GM18907 (cell line): ENCODE measurements at regions not wholly inside any gene's neighbourhood (a gene's known extent, or its start where the extent isn't known, plus 50 kb on each side); places are given as distances from the start of the nearest gene placed in this dataset.

Experiments used
- ATAC-seq: cut with Tn5 transposase; IDR thresholded peaks from one replicate; pipeline ENCODE4 v1.9.1; 2021; ENCODE audit warnings: mild to moderate bottlenecking, moderate library complexity; ENCODE audit not compliant: unreplicated experiment

DNA sequence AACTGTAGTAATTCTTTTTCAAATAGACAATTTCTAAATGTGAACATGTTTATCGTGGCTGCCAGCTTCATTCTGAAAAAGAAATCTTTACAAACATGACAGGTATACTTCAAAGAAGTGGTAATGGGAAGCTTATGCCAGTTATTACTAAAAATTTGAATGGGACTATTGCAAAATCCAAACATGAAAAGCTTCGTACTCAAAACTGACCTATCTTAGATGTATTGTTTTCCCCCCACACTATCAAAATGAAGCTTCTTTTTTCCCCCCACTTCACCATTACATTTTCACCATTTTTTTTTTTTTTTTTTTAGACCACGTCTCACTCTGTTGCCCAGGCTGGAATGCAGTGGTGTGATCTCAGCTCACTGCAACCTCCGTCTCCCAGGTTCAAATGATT, 50.4 kb upstream of the SERTAD2 start:
- ATAC-seq = no peak

DNA sequence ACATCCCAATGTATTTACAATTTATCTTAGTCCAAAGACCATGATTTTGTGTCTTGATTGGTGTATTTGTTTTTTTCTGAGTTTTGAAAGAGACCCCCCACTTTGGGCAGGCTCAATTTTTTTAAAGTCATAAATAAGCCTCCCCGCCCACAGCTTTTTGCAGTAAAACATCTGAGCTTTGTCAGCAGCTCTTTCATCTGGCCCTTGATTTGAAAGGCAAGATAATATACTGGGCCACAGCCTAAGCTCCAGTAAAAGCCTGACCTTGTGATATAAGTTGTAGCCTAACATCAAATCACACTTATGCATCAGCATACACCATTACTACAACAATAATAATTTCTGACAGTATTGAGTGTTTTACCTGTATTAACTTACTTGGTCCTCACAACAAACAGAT, 51.3 kb upstream of the SERTAD2 start:
- ATAC-seq = no peak

DNA sequence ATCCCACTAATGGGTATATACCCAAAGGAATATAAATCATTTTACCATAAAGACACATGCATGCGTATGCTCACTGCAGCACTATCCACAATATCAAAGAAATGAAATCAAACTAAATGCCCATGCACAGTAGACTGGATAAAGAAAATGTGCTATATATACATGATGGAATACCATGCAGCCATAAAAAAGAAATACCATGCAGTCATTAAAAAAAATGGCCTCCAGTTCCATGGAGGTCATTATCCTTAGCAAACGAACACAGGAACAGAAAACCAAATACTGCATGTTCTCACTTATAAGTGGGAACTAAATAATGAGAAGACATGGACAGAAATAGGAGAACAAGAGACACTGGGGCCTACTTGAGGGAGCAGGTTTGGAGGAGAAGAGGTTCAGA, 53.6 kb upstream of the SERTAD2 start:
- no peak for ATAC-seq

DNA sequence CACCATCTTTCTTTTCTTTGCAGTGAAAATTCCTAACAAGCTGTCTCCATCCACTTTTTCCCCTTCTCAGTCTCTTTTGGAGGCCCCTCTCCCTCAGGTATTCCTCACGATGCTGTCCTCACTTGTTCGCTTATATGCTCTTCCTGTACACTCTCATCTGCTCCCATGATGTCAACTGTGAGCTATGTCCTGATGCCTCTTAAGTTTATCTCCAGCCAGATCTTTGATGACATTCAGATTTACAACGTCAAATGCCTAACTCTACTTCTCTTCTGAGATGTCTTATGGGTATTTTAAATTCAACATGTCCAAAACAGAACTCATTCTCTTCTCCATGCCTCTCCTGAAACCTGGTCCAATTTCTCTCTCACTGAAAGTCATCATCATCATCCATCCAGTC, 55.1 kb upstream of the SERTAD2 start:
- no peak for ATAC-seq

DNA sequence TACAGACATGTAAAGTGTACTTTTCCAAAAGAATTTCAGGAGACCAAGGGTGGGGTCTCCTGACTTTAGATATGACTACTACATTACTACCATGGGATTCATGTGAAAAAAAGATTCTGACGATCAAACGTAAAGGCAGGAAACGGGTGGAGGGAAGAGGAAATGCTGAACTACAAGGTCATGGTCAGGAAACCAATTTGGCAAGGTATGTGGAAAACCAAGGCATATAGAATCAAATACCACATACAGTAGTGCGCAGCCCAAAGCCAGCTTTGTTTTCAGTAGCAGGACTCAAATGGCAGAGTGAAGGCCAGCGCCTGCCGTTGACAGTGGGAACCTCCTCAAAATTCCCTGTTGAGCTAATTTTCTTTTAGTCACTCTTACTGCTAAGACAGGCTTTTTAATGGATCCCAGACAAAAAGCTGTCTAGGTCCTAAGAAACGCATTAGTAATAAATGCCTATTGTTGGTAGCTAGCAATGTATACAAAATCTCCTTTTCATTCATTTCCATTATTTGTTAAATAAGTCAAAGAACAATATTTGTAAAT, 57.6 kb upstream of the SERTAD2 start:
- ATAC-seq = no peak

DNA sequence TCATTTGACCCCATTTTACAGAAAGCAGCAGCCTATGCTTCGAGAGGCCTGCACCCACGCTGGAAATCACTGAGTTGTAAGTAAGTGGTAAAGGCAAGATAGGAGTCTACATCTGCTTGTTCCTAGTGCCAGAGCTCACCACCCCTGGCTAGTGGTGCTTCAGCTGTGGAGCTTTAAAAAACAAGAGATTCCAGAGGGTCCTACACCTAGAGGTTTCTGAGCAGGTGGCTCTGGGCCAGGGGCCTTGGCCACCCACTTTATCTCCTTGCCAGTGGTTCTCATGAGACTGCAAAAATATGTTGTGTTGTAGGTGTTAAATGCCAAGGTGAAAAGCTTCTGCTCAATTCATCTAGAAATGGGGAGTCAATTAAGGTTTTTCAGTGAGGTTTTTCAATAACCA, 60.0 kb upstream of the SERTAD2 start:
- ATAC-seq = no peak

DNA sequence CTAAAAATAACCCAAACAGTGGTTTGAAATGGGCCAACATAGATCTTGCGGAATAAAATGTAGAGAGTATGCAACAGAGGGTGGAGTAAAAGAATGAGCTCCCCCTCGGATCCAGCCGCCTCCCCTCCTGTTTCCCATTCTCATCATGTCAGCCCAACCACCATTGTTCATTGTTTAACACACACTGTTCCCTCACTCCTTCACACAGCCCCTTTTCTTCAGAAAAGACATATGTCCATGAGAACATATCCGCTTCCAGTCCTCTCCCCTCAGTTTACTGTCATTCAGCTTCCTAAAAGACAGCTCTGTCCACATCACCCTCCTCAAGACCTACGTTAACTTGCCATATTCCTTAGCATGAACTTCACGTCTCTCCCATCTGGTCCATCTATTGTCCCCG, 62.9 kb upstream of the SERTAD2 start:
- no peak for ATAC-seq

DNA sequence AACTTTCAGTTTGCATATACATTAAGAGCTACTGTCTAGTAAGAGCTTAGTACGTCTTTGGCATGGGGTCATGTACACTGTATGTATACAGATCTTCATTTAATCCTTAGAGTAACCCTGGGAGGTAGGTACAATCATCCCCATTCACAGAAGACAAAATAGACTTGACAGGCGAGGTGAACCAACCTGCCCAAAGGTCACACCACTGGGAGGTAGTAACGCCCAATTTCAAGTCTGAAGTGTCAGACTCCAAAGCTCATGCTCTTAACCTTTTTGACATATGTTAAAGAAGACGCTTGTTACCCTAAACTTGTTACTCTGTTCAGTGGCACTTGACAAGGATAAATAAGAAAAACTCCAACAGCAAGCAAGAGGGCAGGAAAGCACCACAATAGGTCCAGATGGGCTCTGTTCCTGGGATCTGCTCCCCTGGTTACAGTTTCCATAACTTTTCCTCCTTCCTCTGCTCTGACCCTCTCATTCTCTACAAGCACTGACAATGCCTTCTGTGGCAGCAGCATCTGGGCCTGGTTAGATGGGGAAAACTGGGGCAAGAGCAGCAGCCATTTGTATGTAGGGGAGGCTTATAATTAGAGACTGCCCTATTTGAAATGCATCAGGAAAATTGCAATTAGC, 64.7 kb upstream of the SERTAD2 start:
- ATAC-seq = no peak

DNA sequence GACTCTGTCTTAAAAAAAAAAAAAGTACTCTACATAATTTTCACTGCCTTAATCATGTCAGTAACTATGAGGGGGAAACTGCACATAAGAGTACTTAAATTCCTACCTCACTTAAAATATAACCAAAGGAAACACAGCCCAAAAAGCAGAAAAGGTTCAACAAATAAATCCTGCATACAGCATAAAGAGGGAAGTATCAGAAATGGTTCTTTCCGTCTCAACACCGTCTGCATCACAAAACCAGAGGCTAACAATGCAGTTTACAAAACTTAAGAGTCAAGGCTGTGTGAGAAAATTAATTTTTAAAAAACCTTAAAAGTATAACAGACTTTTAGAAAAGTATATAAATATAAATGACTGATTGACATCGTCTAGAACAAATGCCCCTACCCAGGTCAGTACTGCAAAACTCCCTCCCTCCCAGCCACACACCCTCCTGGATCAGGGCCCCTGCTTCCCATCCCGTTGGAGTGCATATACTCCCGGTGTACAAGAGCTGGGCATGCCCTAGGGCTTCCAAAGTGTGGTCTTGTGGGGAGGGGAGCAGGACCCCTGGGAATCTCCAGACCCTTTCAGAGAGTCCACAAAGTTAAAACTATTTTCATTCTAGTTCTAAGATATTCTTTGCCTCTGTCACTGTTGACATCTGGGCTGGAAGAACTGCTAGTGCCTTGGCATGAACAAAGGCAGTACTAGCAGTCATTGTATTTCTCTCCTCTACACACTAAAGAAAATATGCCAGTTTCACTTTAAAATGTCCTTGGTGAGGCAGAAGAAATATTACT, 67.0 kb upstream of the SERTAD2 start:
- ATAC-seq = no peak

DNA sequence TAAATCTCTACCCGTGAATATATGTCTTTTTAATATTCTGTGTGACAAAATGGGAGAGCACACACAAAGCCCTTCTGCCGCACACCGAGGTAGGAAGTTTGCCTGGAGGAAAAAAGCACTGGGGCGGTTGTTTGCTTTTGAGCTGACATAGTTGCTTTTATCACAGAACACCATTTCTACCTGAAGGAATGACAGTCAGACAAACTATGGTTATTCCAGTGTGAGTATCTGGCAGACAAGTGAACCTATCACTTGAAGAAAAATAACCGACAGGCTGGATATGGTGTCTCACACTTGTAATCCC, 67.6 kb upstream of the SERTAD2 start:
- no peak for ATAC-seq

DNA sequence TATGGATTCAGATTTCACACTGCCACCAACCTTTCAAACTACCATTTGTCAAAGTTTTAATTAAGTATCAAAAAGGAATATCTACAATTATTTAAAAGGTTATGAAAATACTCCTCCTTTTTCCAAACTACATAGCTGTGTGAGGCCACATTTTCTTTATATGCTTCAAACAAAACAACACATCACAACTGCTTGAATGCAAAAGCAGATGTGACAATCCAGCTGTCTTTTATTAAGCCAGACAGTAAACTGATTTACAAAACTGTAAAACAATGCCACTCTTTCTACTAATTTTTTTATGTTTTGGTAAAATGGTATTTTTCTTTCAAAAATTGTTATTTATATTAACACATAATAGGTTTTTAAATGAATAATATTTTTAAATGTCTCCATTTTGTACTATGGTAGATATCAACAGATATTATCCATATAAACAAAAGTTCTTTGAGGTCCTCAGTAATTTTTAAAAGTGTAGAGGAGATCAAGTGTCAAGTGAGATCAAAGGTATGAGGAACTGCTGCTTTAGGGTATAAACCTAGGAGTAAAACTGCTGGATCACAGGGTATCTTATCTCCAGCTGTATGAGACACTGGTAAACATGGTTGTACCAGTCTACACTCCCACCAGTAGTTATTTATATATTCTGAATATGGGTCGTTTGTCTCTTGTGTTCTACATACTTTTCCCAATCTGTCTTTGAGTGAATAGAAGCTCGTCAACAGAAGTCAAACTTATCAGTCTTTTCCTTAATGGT, 68.8 kb upstream of the SERTAD2 start:
- ATAC-seq = no peak

DNA sequence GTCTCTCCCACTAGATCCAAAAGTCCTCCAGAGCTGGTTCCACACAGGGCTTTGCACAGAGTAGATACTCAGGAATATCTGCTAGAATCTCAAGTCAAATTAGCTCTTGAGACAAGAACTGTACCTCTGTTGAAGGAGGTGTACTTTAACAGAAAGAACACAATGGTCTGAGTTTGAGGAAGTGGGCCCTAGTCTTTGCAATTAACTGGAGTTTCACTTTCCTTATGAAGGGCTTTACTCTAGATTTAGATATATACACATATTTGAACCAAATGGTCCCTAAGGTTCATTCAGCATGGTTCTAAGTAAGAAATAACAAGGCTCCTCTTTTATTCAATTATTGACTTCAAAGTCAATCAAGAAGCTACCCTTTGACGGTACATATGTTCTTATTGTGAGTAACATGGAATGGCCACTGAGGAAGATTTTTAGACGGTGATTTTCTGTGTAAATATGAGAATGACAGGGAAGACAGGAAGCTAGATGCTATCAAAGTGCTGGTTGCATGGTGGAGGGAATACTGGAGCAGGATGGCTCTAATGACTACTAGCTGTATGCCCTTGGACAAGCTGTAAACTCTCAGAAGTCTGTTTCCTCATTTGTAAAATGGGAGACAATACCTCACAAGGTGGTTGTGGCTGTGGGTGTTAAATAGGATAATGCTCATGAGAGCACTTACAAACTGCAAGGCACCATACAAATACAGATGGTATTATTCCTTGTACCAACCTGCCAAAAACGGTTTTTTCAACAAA, 73.5 kb upstream of the SERTAD2 start:
- peak; percentile 83 for ATAC-seq

DNA sequence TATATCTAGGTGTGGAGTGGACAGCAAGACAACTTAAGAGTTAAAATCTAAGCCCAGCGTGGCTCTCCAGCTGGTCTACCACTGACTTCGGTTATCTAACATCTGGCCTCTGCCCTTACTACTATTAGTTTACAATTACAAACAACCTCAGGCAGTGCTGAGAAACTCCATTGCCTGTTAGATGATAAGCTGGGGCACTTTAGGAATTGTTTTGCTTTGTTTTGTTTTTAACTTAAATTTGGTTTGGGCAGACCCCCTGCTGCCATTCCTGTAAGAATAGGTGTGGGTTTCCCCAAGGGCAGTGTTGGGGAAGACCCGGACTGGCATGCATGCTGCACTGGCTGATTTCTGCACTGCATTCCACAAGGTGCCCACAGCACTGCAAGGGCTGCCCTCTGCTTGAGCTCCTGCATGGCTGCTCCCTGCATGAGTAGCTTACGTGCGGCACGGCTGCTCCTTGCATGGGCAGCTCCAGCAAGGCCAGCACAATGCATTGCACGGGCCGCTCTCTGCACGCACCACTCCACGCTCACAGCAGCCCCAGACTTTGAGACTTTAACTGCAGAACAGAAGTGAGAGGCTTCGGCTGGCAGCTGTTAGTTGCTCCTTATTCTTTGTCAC, 74.2 kb upstream of the SERTAD2 start:
- ATAC-seq = peak; percentile 38

DNA sequence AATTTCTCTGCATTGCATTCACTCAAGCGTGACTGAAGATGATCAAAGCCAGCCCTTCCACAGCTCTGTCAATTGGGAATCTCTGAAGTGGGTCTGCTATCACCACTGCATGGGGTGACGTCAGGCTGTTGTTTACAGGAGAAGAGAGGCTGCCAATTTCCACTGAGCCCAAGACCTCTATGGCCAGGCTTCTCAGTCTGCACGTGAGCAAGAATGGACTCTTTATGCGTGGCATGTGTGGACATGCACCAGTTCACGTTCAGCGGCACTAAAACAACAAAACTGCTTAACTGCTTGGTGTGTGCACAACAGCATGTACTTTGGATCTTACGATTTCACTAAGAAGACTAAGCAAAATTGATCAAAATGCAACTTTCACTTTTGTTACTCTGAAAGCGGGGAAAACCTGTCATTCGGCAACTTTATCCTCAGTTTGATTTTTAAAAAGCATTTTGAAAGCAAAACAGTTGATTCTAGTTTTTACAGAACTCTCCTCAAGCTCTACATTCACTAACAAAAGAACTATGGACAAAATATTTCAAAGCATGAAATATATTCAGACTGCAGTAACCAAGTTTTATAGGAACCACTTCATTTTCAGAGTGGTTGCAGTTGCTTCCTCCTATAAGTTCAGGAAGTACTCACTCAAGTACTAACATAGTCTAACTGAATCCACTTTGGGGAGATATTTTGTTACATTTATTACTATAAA, 77.0 kb upstream of the SERTAD2 start:
- ATAC-seq = peak; percentile 39

DNA sequence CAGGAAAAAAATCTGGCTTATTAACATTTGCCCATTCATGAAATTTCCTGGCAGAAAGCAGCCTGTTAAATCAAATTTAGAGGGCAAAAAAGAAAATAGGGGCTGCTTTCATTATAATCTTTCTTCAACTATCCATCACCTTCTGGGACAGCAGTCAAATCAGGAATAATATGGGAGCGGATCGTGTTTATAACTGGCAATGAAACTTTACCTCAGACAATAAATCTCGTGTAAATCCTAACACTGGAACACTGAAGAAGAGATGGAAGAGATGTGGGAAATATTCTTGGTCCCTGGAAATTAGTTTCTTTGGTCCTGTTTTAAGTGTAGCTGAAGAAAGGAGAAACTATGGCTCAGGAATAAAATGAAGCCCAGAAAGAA, 77.5 kb upstream of the SERTAD2 start:
- ATAC-seq = no peak

DNA sequence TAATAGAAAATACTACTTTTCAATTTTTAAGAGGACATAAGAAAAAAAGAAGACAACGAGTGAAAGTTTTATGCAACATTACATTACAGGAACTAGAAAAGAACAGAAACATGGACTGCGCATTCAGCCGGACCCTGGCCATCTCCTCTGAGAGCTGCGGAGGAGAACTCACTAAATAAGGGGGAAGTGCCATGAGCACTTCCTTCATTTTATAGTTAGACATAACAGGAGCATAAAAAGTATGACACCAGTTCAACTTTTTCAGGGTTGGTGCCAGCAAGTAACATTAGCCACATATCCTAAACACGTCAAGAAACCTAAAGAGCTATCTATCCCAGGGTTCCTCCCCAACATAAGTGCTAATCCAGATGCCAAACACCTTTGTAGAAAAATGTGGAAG, 78.0 kb upstream of the SERTAD2 start:
- no peak for ATAC-seq

DNA sequence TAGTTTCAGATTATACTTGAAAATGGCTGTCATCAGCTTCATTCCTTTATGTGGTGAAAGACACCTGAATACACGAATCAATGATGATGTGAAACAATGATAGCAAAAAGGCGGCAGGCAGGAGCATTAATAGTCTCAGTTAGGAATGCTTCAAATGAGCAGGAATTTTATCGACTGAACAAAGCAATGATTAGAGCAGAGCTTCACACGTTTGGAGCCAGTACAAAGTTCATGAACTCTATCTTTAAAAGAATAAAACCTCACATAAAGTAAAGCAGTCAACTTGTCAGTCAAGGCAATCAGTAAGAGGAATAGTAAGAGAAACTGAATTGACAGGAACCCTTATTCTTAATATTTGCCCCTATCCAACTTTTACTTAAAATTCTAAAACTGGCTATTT, 78.4 kb upstream of the SERTAD2 start:
- no peak for ATAC-seq

DNA sequence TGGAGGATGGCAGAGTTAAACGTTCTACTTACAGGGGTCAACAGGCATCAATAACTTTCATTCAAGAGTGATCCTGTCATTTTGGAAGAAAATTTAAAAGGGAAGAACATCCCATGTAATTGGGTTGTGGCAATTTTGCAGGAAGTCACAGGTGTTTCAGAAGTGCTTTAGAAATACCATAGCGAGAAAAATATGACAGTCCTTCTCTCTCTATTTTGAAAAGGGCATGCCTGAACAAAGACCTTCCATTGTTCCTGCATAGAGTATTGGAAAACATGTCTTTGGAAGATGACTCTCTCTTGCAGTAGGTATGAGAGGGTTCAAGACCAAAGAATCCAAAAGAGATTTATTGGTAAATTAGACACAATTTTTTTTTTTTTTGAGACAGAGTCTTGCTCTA, 81.8 kb upstream of the SERTAD2 start:
- no peak for ATAC-seq

DNA sequence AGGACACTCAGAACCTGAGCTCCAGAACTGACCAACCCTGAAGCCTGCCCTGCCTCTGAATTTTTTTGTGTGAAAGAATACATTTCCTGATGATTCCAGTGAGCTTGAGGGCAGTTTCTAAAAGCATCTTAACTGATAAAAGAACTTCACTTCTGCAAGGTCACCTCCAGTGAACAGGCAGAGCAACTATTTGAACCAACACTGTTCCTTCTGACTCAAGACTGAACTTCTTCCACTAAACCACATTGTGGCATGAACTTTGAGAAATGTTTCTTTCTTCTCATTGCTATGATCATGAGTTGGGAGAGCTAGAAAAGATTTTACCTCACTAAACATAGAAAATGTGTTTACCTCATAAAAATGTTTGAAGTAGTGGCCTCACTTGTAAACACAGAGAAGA, 83.8 kb upstream of the SERTAD2 start:
- peak; percentile 72 for ATAC-seq

DNA sequence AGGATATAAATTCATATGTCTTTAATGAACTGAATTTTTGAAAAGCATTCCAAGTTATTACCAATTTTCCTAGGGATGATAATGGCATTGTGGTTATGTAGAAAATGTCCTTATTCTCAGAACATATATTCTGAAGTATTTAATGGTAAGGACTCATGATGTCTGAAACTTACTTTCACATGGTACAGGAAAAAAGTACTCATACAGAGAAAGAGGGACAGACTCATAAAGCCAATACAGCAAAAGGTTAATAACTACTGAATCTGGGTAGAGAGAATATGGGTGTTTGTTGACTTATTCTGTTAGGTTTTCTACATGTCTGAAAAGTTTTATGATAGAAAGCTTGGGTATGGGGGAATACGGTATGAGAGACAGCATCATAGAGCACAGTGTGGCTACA, 84.3 kb upstream of the SERTAD2 start:
- ATAC-seq = no peak
